ENCODE measurements at regions not wholly inside any gene's neighbourhood (a gene's known extent, or its start where the extent isn't known, plus 50 kb on each side); places are given as distances from the start of the nearest gene placed in this dataset.
A peak's percentile ranks its signal among the peaks of the same experiment; 100 is the strongest.

DNA sequence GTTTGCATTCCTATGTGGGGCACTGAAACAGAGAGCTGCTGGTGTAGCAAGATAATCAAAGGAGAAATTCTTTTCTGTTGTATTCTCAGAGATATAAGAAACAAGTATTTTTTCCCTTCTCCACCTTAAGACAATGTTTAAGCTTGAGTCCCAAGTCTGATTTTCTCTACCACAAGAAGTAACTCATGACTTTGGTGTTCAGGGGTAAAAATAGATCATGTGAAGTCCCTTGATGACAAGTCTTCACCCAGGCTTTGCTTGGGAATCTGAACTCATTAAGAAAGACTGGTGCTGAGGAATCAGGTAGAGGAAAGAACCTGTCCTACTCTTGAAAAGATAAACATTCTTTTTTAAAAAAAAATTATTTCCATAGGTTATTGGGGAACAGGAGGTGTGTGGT is 205.6 kb downstream of the ALDH8A1 start:
- Histone ChIP-seq H3K9me3 (no peaks in the 10 kb centered on the region), H3K27ac (peak overlapping the region in 1 of 2 experiments; percentile 56; a peak in 2 of 6 replicates), H3K4me1 (peaks cover 20% of the 10 kb centered on the region), H3K4me2 (no peak overlapping the region), H3K4me3 (no peak overlapping the region)
- POLR2A ChIA-PET, result no interaction called here
- CTCF ChIA-PET, result interaction anchor here (0.6 to 1.8 kb wide), 2 partner anchors 79 to 308 kb away, joined by 4 to 6 read pairs; no protein-coding TSS in a partner anchor
- FAIRE-seq, result no peak
- no peak for ATAC-seq
- DNase-seq (ENCODE audit: low read depth in 1 of 2, low spot score in 1 of 2), result no peak
- TF ChIP-seq EP300 (IDR thresholded peaks at IDR 0.05) (no peak), HOXA7 (CRISPR knock-in tag; IDR thresholded peaks at IDR 0.05) (no peak), CHD2 (IDR thresholded peaks at IDR 0.05; ENCODE audit: low read length, partially characterized antibody) (no peak), CBX8 (IDR thresholded peaks at IDR 0.05) (no peak), CEBPB (IDR thresholded peaks at IDR 0.05) (no peak), MYC (IDR thresholded peaks at IDR 0.05; ENCODE audit: borderline replicate concordance, low read length) (no peak), GATA3 (IDR thresholded peaks at IDR 0.05; ENCODE audit: borderline replicate concordance) (no peak), MAFK (IDR thresholded peaks at IDR 0.05; ENCODE audit: partially characterized antibody) (no peak)

DNA sequence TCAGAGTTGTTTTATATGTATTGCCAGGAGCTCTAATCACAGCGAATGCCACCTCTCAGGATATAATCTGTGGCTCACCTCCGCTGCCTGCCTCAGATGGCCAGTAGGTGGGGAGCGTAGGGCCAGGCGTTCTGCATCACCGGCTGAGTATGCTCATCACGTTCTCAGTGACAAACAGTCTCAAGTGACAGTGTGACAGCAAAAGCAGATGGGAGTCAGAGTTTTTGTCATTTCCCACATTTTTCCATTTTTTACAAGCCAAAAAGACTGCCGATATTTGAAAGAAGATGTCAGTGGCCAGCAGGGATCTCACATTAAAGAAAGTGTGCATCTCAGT is 208.7 kb downstream of the ALDH8A1 start:
- Histone ChIP-seq H3K4me2 (peak overlapping the region; percentile 62), H3K4me1 (peaks cover 32% of the 10 kb centered on the region), H3K9me3 (no peaks in the 10 kb centered on the region), H3K4me3 (no peak overlapping the region), H3K27ac (peak overlapping the region; percentile 66 to 82; a peak in 5 of 6 replicates)
- DNase-seq (ENCODE audit: low read depth in 1 of 2, low spot score in 1 of 2), result no peak
- FAIRE-seq, result no peak
- peak in 1 of 2 experiments; percentile 62; a peak in 3 of 6 replicates for ATAC-seq
- TF ChIP-seq EHMT2 (IDR thresholded peaks at IDR 0.05; ENCODE audit: low read depth), result no peak
- TF ChIP-seq KDM5A (IDR thresholded peaks at IDR 0.05), result no peak
- no peak for TF ChIP-seq EHF (CRISPR knock-in tag; IDR thresholded peaks at IDR 0.05)
- no peak for TF ChIP-seq CEBPB (IDR thresholded peaks at IDR 0.05)
- no peak for TF ChIP-seq POLR2AphosphoS2 (conservative IDR thresholded peaks at IDR 0.05; ENCODE audit: low read length)
- TF ChIP-seq NPAS2 (CRISPR knock-in tag; IDR thresholded peaks at IDR 0.05; ENCODE audit: borderline replicate concordance), result no peak
- TF ChIP-seq RAD21 (conservative IDR thresholded peaks at IDR 0.05 in 1 of 2, IDR thresholded peaks at IDR 0.05 in 1 of 2), result no peak
- no peak for TF ChIP-seq TP53 (CRISPR knock-in tag; IDR thresholded peaks at IDR 0.05)
- TF ChIP-seq JUNB (IDR thresholded peaks at IDR 0.05), result no peak
- TF ChIP-seq RARB (CRISPR knock-in tag; IDR thresholded peaks at IDR 0.05), result no peak
- CTCF ChIA-PET, result interaction anchor here (1.0 to 1.2 kb wide), 2 partner anchors 34 to 75 kb away, joined by 3 to 5 read pairs; no protein-coding TSS in a partner anchor
- WGBS (ENCODE audit: missing lambda C conversion rate), result 81% methylated on average over 7 of the region's 7 CpGs
- POLR2A ChIA-PET, result no interaction called here

DNA sequence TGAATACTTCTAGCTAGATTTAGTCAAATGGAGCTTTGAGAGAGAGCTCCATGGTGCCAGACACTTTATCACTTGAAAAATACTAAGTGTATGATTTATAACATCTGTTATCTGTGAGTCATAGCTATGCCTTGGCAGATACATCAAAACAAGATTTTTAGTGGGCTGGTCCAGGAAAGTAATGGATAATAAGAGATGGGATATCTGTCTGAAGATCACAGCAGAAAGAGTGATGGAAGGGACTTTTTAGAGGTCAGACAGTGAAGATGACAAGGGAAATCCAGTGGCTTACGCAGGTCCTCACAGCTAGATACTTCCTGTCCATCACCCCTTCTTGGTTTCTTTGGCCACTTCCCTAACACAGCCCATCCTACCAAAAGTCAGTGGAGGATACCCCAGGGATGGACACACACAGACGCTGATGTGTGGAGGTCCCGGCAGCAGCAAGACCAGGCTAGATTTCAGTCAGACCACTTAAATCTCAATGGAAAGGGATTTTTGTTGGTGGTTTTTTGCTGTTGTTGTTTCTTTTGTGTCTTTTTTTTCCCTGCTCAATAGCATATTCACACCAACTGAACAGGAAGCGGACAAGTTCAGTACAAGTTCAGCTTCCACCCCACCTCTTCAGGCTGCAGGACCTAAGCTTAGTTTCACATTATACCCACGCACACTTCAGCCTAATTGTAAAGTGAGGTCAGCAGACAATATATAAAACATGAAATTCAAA is 209.3 kb downstream of the ALDH8A1 start:
- TF ChIP-seq CEBPB (IDR thresholded peaks at IDR 0.05) (no peak; a peak in 1 of 4 replicates), KDM5A (IDR thresholded peaks at IDR 0.05) (no peak), GATA3 (IDR thresholded peaks at IDR 0.05; ENCODE audit: borderline replicate concordance) (peak; percentile 70; the same call in 1 of the 2 replicates), FOSL2 (IDR thresholded peaks at IDR 0.05) (0 out of 2 replicates have a peak, but pooled peaks have one; percentile 35), FOSL2 (CRISPR knock-in tag; IDR thresholded peaks at IDR 0.05) (peak; percentile 59; the same call in 1 of the 2 replicates), EP300 (IDR thresholded peaks at IDR 0.05) (no peak; a peak in 2 of 5 replicates), JUNB (IDR thresholded peaks at IDR 0.05) (peak; percentile 68), SMC3 (IDR thresholded peaks at IDR 0.05) (no peak), ESRRA (IDR thresholded peaks at IDR 0.05; ENCODE audit: borderline replicate concordance, low read length) (no peak), EHMT2 (IDR thresholded peaks at IDR 0.05; ENCODE audit: low read depth) (no peak), CHD4 (IDR thresholded peaks at IDR 0.05; ENCODE audit: borderline replicate concordance) (no peak)
- TF ChIP-seq, protein P1, sequence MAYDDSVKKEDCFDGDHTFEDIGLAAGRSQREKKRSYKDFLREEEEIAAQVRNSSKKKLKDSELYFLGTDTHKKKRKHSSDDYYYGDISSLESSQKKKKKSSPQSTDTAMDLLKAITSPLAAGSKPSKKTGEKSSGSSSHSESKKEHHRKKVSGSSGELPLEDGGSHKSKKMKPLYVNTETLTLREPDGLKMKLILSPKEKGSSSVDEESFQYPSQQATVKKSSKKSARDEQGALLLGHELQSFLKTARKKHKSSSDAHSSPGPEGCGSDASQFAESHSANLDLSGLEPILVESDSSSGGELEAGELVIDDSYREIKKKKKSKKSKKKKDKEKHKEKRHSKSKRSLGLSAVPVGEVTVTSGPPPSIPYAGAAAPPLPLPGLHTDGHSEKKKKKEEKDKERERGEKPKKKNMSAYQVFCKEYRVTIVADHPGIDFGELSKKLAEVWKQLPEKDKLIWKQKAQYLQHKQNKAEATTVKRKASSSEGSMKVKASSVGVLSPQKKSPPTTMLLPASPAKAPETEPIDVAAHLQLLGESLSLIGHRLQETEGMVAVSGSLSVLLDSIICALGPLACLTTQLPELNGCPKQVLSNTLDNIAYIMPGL (CRISPR knock-in tag; IDR thresholded peaks at IDR 0.05; ENCODE audit: borderline replicate concordance), result no peak
- WGBS (ENCODE audit: missing lambda C conversion rate), result 71% methylated on average over 5 of the region's 5 CpGs
- Histone ChIP-seq H3K4me3 (no peak overlapping the region), H3K4me1 (peaks cover 33% of the 10 kb centered on the region), H3K4me2 (peak overlapping the region; percentile 62), H3K9me3 (no peaks in the 10 kb centered on the region), H3K27ac (peak overlapping the region; percentile 67 to 82)
- ChIA-PET POLR2A (no interaction called here), CTCF (interaction anchor here (0.9 to 1.3 kb wide), 4 partner anchors 15 to 200 kb away, joined by 3 to 5 read pairs (median 3); no protein-coding TSS in a partner anchor)
- ATAC-seq, result peak; percentile 59 to 76; a peak in 4 of 6 replicates
- no peak for FAIRE-seq
- peak in 1 of 2 experiments; percentile 61 for DNase-seq (ENCODE audit: low read depth in 1 of 2, low spot score in 1 of 2)
